Fibroblast of mammary gland (primary cell): ENCODE measurements at regions not wholly inside any gene's neighbourhood (a gene's known extent, or its start where the extent isn't known, plus 50 kb on each side); places are given as distances from the start of the nearest gene placed in this dataset.
"Not testable (repeated sequence)": the region's sequence is repeated elsewhere in the genome, so short reads cannot be mapped to it uniquely, and the experiment has no call there.

ENCODE experiments used
- DNase-seq: peaks from one replicate; pipeline ENCODE4 v3.0.0-alpha.2; 2010; ENCODE audit warnings: low read depth
- H3K4me3 ChIP-seq: 2 replicates; pipeline ENCODE4 v1.5.1; 2011; ENCODE audit warnings: low read depth, mild to moderate bottlenecking, low read length, moderate library complexity; ENCODE audit not compliant: control insufficient read depth
- TF ChIP-seq, protein P1 (sequence below): conservative IDR thresholded peaks from 2 replicates; pipeline ENCODE4 v1.5.1; 2011; ENCODE audit warnings: low read depth, low read length, inconsistent platforms; ENCODE audit not compliant: control insufficient read depth, insufficient read depth

DNA sequence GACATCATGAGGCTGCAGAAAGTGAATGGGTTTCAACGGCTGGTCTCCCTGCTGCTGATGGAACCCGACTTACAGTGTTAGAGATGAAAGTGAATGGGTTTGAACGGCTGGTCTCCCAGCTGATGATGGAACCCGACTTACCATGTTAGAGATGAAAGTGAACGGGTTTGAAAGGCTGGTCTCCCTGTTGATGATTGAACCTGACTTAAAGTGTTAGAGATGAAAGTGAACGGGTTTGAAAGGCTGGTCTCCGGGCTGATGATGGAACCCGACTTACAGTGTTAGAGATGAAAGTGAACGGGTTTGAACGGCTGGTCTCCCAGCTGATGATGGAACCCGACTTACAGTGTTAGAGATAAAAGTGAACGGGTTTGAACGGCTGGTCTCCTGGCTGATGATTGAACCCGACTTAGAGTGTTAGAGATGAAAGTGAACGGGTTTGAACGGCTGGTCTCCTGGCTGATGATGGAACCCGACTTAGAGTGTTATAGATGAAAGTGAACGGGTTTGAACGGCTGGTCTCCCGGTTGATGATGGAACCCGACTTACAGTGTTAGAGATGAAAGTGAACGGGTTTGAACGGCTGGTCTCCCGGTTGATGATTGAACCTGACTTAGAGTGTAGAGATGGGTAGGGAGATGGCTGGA lies 76.1 kb upstream of the ALKAL2 start:
- H3K4me3 ChIP-seq: no peak overlapping the region
- DNase-seq: no peak
- TF ChIP-seq, protein P1, sequence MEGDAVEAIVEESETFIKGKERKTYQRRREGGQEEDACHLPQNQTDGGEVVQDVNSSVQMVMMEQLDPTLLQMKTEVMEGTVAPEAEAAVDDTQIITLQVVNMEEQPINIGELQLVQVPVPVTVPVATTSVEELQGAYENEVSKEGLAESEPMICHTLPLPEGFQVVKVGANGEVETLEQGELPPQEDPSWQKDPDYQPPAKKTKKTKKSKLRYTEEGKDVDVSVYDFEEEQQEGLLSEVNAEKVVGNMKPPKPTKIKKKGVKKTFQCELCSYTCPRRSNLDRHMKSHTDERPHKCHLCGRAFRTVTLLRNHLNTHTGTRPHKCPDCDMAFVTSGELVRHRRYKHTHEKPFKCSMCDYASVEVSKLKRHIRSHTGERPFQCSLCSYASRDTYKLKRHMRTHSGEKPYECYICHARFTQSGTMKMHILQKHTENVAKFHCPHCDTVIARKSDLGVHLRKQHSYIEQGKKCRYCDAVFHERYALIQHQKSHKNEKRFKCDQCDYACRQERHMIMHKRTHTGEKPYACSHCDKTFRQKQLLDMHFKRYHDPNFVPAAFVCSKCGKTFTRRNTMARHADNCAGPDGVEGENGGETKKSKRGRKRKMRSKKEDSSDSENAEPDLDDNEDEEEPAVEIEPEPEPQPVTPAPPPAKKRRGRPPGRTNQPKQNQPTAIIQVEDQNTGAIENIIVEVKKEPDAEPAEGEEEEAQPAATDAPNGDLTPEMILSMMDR: no peak

DNA sequence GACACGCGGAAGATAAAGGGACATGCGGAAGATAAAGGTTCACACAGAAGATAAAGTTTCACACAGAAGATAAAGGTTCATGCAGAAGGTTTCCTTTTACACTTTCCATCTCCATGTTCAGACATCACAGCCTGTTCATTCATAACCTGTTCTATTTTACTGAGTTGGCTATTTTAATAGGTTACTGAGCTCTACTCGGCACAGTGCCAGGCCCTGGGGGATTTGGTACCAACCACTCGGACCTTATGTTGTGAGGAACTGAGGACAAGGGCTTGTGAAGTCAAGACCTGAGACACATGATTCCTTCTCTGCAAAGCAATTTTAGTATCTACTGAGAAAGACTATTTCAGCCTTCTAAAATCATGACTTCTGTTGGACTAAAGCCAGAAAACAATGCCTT lies 75.0 kb upstream of the ALKAL2 start:
- no peak for DNase-seq

DNA sequence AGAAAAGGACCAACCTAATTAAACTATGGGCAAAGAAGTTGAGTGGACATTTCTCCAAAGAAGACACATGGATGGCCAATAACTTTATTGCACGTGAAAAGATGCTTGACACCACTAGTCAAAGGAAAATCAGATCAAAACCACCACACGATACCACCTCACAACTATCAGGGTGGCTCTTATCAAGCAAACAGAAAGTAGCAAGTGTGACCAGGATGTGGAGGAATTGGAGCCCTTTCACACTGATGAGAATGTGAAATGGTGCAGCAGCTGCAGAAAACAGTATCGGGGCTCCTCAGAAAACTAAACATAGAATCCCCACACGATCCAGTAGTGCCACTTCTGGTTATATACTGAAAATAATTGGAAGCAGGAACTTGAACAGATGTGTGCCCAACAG lies 72.2 kb upstream of the ALKAL2 start:
- no peak for DNase-seq
- TF ChIP-seq, protein P1: no peak

More for the DNA sequence above, 75.0 kb upstream of the ALKAL2 start:
- TF ChIP-seq, protein P1: no peak
- H3K4me3 ChIP-seq: no peak overlapping the region

DNA sequence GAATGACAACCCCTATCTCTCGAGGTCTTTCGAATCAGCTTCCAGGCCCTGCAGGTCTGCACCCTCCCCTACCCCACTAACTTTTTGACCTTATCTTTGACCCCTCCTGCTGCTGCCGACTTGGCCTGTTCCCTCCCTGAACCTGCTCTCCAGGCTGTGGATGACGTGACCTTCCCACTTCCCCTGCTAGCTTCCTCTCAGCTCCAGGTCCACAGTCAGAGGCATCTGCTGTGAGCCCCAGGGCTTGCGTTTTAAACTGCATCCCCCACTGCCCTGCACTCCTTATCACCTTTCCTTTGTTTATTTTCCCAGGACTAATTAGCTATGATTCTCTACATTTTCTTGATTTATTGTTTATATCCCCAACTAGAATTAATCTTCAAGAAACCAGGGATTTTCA lies 71.2 kb upstream of the ALKAL2 start:
- no peak overlapping the region for H3K4me3 ChIP-seq
- DNase-seq: no peak
- TF ChIP-seq, protein P1: no peak

More for the DNA sequence above, 72.2 kb upstream of the ALKAL2 start:
- no peak overlapping the region for H3K4me3 ChIP-seq

DNA sequence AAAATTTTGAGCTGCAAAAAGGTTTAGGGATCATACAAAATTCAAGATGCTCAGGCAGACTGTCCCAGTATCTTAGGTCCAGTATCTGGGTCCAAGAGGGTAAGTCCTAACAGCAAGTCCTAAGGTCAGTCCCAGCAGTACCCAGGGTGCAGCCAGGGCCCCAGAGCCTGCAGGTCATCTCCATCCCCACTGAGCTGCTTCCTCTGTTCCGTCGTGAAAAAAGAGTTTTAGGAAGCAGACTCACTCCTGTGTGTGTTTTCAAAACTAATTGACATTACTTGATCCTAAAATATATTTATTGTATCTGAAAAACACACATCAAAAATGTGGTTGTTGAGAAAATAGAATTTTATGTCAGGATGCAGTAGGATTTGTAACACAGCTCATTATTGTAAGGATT lies 69.9 kb upstream of the ALKAL2 start:
- no peak overlapping the region for H3K4me3 ChIP-seq
- DNase-seq: no peak
- TF ChIP-seq, protein P1: no peak

DNA sequence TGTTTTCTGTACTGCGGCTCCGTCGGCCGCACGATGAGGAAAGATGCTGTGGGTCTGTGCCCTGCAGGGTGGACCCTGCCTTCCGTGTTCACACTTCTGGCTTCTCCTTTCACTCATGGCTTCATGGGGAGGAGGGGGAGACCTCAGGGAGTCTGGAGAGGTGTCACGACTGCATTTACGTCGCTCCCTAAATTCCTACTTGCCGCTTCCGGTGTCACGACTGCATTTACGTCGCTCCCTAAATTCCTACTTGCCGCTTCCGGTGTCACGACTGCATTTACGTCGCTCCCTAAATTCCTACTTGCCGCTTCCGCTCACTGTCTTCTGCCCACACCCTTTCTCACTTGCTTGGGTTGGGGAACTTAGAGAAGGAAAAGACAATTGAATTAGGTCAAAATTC lies 68.4 kb upstream of the ALKAL2 start:
- not testable (repeated sequence) for H3K4me3 ChIP-seq, DNase-seq

DNA sequence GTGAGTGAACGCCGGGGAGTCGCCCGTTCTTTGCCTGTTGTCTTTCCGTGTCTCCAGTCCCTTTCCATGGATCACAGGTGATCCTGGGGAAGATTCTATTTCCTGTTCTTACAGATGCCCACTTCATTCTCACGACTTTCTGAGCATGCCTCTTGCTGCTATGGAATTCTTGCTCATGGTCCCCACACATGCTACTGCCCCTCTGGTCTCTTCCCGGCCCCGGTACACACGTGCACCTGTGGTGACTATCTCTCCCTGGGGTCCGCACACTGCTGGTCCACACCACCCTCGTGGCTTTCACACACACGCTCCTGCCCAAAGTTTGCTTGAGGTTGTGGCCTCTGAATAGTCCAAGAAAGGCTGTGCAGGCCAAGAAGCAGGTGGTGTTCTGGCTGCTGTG lies 67.9 kb upstream of the ALKAL2 start:
- TF ChIP-seq, protein P1: no peak
- no peak overlapping the region for H3K4me3 ChIP-seq
- no peak for DNase-seq
